SU-DHL-6 (cell line): ENCODE measurements at regions not wholly inside any gene's neighbourhood (a gene's known extent, or its start where the extent isn't known, plus 50 kb on each side); places are given as distances from the start of the nearest gene placed in this dataset.

ENCODE experiments used
- H2AFZ ChIP-seq: fragments of 200-600 bp; sonication (generic); 2 replicates; pipeline ENCODE4 v1.6.1; 2014; ENCODE audit warnings: low read depth, mild to moderate bottlenecking, moderate library complexity, mixed read lengths, antibody characterized with exemption, low read length; ENCODE audit not compliant: severe bottlenecking
- H3F3A ChIP-seq: fragments of 200-600 bp; shearing (Covaris generic); 2 replicates; pipeline ENCODE4 v1.6.0; 2016; ENCODE audit warnings: antibody characterized with exemption, mild to moderate bottlenecking; ENCODE audit not compliant: insufficient read depth
- H3K27ac ChIP-seq: fragments of 200-600 bp; sonication (generic); 2 replicates; pipeline ENCODE4 v1.5.1; 2016; ENCODE audit warnings: low read depth, mild to moderate bottlenecking, low read length, moderate library complexity, mixed read lengths
- H3K27me3 ChIP-seq: fragments of 200-600 bp; sonication (generic), shearing (Covaris generic); 2 replicates; pipeline ENCODE4 v1.6.0; 2014; ENCODE audit warnings: mild to moderate bottlenecking, low read length
- H3K36me3 ChIP-seq: fragments of 200-600 bp; sonication (generic); 2 replicates; pipeline ENCODE4 v1.6.1; 2014; ENCODE audit warnings: mild to moderate bottlenecking, low read length, mixed read lengths
- H3K4me2 ChIP-seq: fragments of 300-600, 200-600 bp; shearing (Covaris generic), sonication (generic); 2 replicates; pipeline ENCODE4 v1.6.0; 2014; ENCODE audit warnings: low read length, low read depth, mild to moderate bottlenecking; ENCODE audit not compliant: poor library complexity, severe bottlenecking
- H3K4me3 ChIP-seq: fragments of 200-600 bp; sonication (generic); 2 replicates; pipeline ENCODE4 v1.5.1; 2014; ENCODE audit warnings: antibody characterized with exemption, low read length, mild to moderate bottlenecking, mixed read lengths; ENCODE audit not compliant: insufficient read depth, poor library complexity, severe bottlenecking
- H3K79me2 ChIP-seq: fragments of 200-600 bp; sonication (generic); 2 replicates; pipeline ENCODE4 v1.6.1; 2014; ENCODE audit warnings: mild to moderate bottlenecking, low read length, moderate library complexity; ENCODE audit not compliant: insufficient read depth
- H3K9ac ChIP-seq: fragments of 200-600 bp; sonication (generic); 2 replicates; pipeline ENCODE4 v1.7.0; 2014; ENCODE audit warnings: mild to moderate bottlenecking, low read length
- H3K9me2 ChIP-seq: fragments of 200-600 bp; sonication (generic); replicated peaks from 2 replicates; pipeline ENCODE4 v1.6.1; 2014; ENCODE audit warnings: low read length; ENCODE audit not compliant: insufficient read depth
- H3K9me3 ChIP-seq: fragments of 200-600 bp; sonication (generic); 2 replicates; pipeline ENCODE4 v1.6.1; 2014; ENCODE audit warnings: low read length, mixed read lengths; ENCODE audit not compliant: insufficient read depth
- H4K20me1 ChIP-seq: fragments of 200-600 bp; sonication (generic); 2 replicates; pipeline ENCODE4 v1.6.1; 2014; ENCODE audit warnings: low read depth, mild to moderate bottlenecking, antibody characterized with exemption, low read length, moderate library complexity, mixed read lengths
- CTCF ChIP-seq: fragments of 200-600 bp; sonication (generic); IDR thresholded peaks from one replicate; pipeline ENCODE4 v1.5.1; 2017; ENCODE audit warnings: antibody characterized with exemption, mild to moderate bottlenecking, low read length, moderate library complexity; ENCODE audit not compliant: insufficient read depth, poor library complexity, severe bottlenecking
- EZH2phosphoT487 ChIP-seq: fragments of 200-600 bp; sonication (generic), shearing (Covaris generic); conservative IDR thresholded peaks from 2 replicates; pipeline ENCODE4 v1.6.1; 2018; ENCODE audit warnings: mild to moderate bottlenecking, antibody characterized with exemption, low read length, moderate library complexity, mixed read lengths

GRCh38 chr3:177760803-177761202 lies 563.5 kb upstream of the TBL1XR1 start:
- Histone ChIP-seq H3K27ac (no peak overlapping the region), H3K9me3 (no peaks in the 10 kb centered on the region), H3F3A (no peaks in the 10 kb centered on the region), H3K4me2 (no peak overlapping the region), H3K27me3 (no peaks in the 10 kb centered on the region), H2AFZ (no peak overlapping the region), H3K36me3 (no peaks in the 10 kb centered on the region), H3K9ac (no peak overlapping the region), H4K20me1 (no peaks in the 10 kb centered on the region), H3K9me2 (no peaks in the 10 kb centered on the region), H3K79me2 (no peaks in the 10 kb centered on the region), H3K4me3 (no peak overlapping the region)
- TF ChIP-seq CTCF, result no peak
- TF ChIP-seq EZH2phosphoT487, result no peak

- Histone ChIP-seq H3K4me3 (no peak overlapping the region), H3K9me3 (0 out of 2 replicates have a peak, but pooled peaks cover 4% of the 10 kb centered on the region), H2AFZ (no peak overlapping the region), H3K79me2 (no peaks in the 10 kb centered on the region), H3K9me2 (no peaks in the 10 kb centered on the region), H3K27me3 (no peaks in the 10 kb centered on the region), H3K9ac (no peak overlapping the region), H3K4me2 (no peak overlapping the region), H4K20me1 (no peaks in the 10 kb centered on the region), H3K36me3 (no peaks in the 10 kb centered on the region), H3K27ac (no peak overlapping the region), H3F3A (no peaks in the 10 kb centered on the region)
- TF ChIP-seq EZH2phosphoT487, result no peak
Observed at GRCh38 chr3:177764377-177764912, 567.2 kb upstream of the TBL1XR1 start.

- Histone ChIP-seq H2AFZ (no peak overlapping the region), H3K36me3 (no peaks in the 10 kb centered on the region), H3K9me2 (no peaks in the 10 kb centered on the region), H3K9ac (no peak overlapping the region), H3K79me2 (no peaks in the 10 kb centered on the region), H4K20me1 (no peaks in the 10 kb centered on the region), H3K9me3 (0 out of 2 replicates have a peak, but pooled peaks cover 4% of the 10 kb centered on the region), H3F3A (no peaks in the 10 kb centered on the region), H3K27ac (no peak overlapping the region), H3K4me2 (no peak overlapping the region), H3K4me3 (no peak overlapping the region), H3K27me3 (no peaks in the 10 kb centered on the region)
- TF ChIP-seq CTCF, result no peak
- TF ChIP-seq EZH2phosphoT487, result no peak
Observed at GRCh38 chr3:177764933-177765332, 567.7 kb upstream of the TBL1XR1 start.

- Histone ChIP-seq H3K4me3 (no peak overlapping the region), H3K27ac (no peak overlapping the region), H3K79me2 (no peaks in the 10 kb centered on the region), H2AFZ (no peak overlapping the region), H4K20me1 (no peaks in the 10 kb centered on the region), H3K9me3 (0 out of 2 replicates have a peak, but pooled peaks cover 4% of the 10 kb centered on the region), H3K9ac (no peak overlapping the region), H3K36me3 (no peaks in the 10 kb centered on the region), H3K4me2 (no peak overlapping the region), H3K9me2 (no peaks in the 10 kb centered on the region), H3F3A (no peaks in the 10 kb centered on the region), H3K27me3 (no peaks in the 10 kb centered on the region)
- TF ChIP-seq CTCF, result no peak
- TF ChIP-seq EZH2phosphoT487, result no peak
Observed at GRCh38 chr3:177770383-177771230, 573.3 kb upstream of the TBL1XR1 start.
